GM18519 (cell line): ENCODE measurements at regions not wholly inside any gene's neighbourhood (a gene's known extent, or its start where the extent isn't known, plus 50 kb on each side); places are given as distances from the start of the nearest gene placed in this dataset.

Experiments used
- ATAC-seq: cut with Tn5 transposase; IDR thresholded peaks from one replicate; pipeline ENCODE4 v1.9.1; 2021; ENCODE audit warnings: mild to moderate bottlenecking, moderate library complexity; ENCODE audit not compliant: unreplicated experiment, low FRiP score

DNA sequence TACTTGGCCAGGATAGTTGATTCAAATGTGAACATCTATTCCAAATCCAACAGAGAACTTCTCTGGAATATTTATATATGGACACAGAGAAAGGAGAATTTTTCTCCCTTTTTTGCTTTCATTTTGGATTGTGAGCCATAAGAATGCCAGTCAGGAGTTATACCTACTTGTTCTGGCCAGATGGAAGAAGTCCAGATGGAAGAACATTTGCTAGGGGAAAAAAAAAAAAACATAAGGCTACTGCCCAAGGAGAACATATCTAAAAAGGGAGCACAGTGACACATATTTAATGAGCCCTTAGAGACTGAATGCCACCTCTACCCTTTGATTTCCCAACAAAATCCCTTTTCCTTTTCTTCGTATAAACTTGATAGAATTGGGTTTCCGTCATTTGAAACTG, 61.7 kb upstream of the PPP2R2B start:
- ATAC-seq: no peak

DNA sequence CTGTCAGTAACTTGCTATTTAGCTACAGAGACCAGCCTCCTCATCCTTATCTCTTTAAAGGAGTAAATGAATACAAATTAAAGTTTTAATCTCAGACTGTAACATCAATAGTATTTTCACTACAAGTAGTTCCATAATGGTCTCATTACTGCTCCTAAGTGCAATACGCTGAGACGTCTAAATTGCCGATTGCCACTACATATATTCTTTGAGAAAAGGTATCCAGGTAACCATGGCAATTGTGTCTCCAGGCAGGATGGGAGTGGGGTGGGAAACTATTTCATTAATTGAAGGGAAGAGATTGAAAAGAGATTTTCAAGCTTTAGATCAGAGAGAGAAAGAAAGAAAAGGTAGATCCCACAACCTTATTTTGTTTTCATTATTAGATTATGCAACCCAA, 65.5 kb upstream of the PPP2R2B start:
- ATAC-seq: no peak

DNA sequence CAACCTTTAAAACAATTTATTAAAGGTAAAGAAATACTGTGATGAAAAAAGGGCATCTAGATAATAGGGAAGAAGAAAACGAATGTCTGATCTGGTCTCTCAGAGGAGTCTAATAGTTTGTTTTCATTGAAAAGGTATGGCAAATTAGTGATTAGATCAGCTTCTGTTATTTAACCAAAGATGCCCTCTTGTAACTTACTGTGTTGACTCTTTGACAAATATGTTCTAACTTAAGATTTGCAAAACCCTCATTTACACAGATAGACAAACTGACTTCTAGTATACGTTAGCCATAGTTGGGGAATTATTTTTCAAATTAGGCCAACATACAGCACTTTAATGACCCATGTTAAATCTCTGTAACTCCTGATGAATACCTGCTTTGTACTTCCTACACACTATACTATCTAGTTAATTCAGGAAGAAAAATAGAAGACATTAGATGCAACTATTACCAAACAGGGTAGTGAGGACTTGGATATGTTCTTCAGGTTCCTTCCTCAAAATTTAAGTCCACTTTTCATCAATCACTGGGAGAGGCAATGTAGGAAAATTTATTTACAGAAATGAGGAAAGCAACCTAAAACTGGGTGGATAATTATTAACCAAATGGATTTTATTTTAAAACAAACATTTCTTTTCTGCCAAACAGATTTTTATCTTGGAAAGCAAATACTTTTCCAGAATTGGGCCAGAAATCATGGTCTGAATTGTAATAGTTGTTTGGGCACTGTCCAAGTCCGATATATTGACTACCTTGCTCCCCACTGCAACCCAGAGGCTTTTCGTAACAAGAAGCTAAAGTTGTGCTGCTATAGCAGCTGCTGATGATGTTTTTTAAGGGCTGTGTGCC, 66.4 kb upstream of the PPP2R2B start:
- no peak for ATAC-seq

GRCh38 chr5:146945617-146946084, 67.1 kb upstream of the PPP2R2B start:
- no peak for ATAC-seq

GRCh38 chr5:146947181-146947941, 68.8 kb upstream of the PPP2R2B start:
- no peak for ATAC-seq

DNA sequence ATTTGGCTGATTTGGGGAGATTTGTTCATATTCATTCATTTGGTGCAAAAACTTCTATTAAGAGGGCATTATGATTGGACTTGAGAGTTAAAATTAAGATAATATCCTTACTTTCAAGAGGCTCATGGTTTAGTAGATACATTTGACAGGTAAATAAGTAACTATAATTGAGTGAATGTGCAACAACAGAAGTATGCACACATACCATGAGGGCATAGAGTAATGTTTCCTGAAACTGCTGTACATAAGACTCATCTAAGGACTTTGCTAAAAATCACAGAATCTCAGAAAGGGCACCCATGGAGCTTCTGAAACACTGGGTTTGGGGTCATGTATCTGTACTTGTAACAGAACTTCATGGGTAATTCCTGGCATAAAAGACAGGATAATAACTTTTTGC, 70.1 kb upstream of the PPP2R2B start:
- ATAC-seq: no peak

GRCh38 chr5:146952168-146952567, 73.6 kb upstream of the PPP2R2B start:
- no peak for ATAC-seq

DNA sequence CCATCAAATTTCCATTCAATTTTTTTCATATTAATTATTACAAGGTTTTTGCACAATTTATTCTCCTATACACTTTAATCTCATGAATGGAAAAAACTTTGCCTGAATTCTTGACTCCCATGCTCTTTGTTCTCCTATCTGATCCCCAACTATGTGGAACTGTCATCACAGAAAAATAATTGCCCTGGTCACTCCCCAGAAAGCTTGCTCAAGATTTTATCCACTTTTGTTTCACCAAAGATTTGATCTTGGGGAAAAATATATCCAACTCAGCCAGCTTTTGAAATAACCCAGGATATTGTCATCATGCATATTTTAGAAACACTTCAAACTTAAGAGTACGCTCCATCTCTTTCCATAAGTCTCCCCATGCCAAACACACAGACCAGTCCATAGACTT, 77.7 kb upstream of the PPP2R2B start:
- no peak for ATAC-seq

DNA sequence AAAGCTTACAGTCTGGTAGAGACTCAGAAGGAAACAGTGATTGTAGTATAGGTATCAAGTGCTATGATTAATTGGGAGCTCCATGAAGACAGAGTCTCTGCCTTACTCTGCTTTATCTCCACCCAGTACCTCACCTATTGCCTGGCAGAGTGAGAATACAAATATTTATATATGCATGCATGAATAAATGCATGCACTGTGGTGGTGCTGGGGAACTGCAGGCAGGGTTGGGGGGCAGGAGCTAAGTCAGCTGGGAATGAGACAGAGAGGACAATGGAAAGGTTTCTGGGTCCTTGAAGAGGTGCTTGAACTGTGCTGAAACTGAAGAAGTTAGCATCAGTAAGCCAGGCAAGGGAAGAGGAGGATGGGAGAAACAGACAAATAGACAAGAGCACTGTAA, 80.8 kb upstream of the PPP2R2B start:
- ATAC-seq: no peak

DNA sequence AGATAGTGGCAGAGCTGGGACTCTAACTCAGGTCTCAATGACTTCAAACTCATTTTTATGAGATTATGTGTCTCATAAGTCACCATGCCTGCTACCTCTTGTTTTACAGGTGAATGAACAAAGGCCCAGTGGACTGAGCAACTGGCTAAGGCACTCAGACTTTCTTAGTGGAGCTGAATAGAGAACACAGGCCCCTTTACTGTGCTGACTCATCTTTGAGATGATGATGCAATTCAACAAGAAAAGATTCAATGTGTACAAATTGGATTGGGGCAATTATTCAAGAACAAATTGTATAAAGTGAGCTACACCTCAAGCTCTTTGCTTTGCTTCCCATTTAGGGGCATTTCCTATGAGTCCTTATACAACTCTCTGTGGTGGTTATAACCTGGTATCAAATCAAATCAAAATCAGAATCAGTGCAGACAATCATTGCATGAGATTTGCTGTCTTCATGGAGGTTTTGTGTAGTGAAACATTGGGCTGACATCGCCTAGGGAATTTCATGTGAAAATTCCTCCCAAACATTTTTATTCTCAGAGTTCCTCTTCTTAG, 84.3 kb upstream of the PPP2R2B start:
- ATAC-seq: no peak

GRCh38 chr5:146965761-146966659, 87.5 kb upstream of the PPP2R2B start:
- ATAC-seq: peak; percentile 99

DNA sequence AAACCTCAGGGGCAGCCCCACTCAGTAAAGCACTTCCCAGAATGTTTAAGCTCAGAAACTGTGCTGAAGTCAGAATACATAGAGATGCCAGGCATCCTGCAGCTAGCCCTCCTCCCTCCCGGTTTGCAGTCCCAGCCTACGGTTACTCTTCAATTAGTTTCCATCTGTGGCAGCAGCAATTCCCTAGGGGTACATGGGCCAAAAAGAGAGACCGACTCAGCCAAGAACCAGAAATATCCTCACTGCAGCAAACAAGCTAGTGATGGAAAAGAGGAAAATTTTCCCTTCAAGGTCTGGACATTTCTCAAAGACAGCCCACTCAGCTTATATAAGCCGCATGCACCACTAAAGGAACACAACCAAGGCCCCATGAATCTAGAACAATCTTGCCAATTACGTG, 89.1 kb upstream of the PPP2R2B start:
- ATAC-seq: no peak

DNA sequence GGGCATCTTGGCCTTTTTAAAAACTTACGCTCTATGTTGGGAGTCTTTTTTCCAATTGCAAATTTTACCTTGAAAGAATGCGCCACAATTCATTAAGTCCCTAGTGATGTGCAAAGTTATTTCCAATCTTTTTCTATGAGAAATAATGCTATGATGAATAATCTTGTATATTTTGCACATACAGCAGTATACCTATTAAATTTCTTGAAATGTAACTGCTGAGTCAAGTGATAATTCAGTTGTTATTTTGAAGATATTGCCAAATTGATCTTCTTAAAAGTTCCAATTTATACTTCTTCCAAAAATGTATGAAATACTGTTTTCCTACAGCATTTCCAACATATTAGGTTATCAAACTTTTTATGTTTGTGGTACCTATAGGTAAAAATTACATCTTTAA, 92.8 kb upstream of the PPP2R2B start:
- ATAC-seq: no peak

DNA sequence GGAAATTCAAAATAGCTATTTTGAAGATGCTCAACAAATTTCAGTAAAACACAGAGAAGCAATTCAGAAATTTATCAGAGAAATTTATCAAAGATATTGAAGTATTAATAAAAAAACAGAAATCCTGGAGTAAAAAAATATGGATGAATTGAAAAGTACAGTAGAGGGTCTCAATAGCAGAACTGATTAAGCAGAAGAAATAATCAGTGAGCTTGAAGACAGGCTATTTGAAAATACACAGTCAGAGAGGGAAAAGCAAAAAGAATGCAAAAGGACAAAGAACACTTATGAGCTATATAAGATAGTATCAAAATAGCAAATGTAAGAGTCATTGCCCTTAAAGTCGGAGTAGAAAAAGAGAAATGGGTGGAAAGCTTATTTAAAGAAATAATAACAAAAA, 107.9 kb upstream of the PPP2R2B start:
- ATAC-seq: no peak

GRCh38 chr5:146993876-146994530, 115.4 kb upstream of the PPP2R2B start:
- no peak for ATAC-seq

DNA sequence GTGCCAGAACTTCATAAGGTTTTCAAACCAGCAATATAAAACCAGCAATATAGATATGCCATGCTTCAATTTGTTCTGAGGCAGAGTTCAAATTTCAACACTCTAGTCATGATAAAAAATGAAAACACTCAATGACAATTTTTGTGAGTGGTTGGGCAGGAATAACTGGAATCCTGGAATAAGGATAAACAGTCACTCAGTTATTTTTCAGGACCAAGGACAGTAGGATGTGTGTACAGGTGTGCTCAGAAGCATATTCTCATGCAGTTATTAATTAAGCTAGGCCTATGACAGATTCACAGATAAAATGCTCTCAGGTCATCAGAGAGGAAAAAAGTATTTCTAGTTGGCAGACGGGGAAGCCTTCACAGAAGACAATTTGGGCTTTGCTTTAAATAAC, 117.3 kb upstream of the PPP2R2B start:
- ATAC-seq: no peak

GRCh38 chr5:147015405-147015804, 136.8 kb upstream of the PPP2R2B start:
- ATAC-seq: no peak

- ATAC-seq: no peak
These were observed 138.6 kb upstream of the PPP2R2B start for GRCh38 chr5:147017191-147017590.

DNA sequence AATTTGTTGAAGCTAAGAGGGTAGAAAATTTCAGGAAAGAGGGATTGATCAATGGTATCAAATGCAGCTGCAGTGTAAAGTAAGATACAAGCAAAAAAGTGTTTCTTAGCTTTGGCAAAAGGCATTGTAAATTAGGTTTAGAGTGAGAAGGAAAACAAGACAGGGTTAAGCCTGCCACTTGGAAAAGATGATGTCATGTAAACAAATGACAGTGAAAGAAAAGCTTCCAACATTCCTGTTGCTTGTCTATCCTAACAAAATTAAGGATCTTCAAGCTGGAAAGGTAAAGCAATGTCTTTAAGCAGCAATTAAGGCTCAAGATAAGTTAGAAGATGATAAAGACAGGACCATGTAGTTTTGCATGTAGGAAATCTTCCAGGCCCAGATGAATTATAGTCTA, 139.1 kb upstream of the PPP2R2B start:
- ATAC-seq: no peak

GRCh38 chr5:147018812-147019211, 140.3 kb upstream of the PPP2R2B start:
- no peak for ATAC-seq
